Stimulated activated CD4-positive, alpha-beta T cell treated with anti-CD3 and anti-CD28 coated beads, TNF-alpha, amount 100 ng/mL, for 24 hours (primary cell): ENCODE measurements at regions not wholly inside any gene's neighbourhood (a gene's known extent, or its start where the extent isn't known, plus 50 kb on each side); places are given as distances from the start of the nearest gene placed in this dataset.

Experiments
- DNase-seq, 3 experiments: peaks; one replicate each; pipeline ENCODE4 v3.0.0-alpha.2; 2020; ENCODE audit warnings: low read depth in 3 of 3

- no peak for DNase-seq
Measured at GRCh38 chr1:212225416-212225815, 59.8 kb upstream of the PPP2R5A start.

GRCh38 chr1:212225871-212226302 lies 59.3 kb upstream of the PPP2R5A start:
- no peak for DNase-seq

DNA sequence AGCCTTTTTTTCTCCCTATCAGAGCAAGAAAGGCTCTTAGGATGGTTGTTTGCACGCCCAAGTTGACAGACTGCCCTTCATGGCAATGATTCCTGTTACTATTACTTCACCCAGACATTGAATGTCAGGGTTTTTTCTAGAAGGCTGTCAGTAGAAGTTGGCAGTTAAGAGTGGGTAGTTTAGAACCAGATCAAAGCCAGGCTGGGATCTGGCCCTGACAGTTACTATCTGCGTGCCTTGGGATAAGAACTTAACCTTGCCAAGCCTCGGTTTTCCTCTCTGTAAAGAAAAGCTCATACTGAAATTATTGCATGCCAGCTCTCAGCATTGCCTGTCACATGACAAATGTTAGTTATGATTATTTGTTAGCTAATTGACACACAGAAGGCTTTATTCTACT lies 58.7 kb upstream of the PPP2R5A start:
- no peak for DNase-seq

DNA sequence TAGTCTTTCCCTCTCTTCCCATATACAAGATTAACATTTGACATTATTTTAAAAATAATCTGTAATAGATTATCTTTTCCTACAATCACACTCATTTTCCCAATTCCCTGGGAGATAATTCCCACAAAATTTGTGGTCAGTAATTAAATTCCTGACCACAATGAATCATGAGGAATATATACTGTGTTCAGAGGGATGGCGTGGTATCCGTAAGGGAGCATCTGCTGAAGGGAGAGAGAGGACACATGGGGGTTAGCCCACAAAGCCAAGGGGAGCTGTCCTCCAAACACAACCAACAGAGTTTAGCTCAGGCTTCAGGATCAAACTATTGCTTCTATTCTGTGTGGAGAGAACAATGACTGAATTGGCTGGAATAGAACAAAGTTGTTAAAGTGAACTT lies 57.1 kb upstream of the PPP2R5A start:
- no peak for DNase-seq

DNA sequence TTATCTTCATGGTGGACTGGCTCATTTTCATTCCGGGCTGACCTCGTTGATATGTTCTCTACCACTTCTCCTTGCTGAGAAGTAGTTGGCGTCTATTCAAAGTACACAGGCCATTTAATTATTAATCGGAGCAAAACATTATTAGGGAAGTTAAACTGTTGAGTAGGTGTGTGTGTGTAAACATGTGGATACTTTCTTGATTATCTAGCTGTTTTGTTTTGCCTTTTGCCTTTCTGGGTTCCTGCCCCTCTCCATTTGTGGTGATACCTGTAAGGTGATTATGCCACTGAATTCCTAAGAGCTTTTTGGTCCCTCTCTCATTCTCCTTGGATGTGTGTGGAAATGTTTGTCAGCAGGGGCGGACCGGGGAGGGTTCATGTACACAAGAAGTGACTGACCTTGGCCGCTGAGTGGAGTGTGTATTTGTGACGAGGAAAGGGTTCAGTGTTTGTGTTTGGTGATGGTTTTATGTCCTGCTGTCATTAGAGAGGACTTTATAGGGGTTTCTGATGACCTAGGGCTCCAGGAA lies 56.6 kb upstream of the PPP2R5A start:
- DNase-seq: no peak

DNA sequence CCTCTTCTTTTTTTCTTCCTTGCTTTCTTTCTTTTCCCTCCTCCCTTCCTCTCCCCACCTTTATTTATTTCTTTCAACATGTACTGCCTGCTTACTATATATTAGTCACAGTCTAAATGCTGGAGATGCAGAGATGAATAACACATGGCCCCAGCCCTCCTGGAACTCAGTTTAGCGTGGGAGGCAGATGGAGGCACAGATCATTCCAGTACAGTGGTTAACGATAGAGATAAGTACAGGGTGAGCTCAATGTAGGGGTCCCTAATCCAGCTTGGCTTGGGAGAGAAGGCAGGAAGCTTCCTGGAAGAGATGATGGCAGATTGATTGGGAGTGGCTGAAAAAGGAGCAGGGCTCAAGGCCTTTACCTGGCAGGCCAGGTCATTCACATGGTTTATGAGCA lies 55.6 kb upstream of the PPP2R5A start:
- no peak for DNase-seq

GRCh38 chr1:212230329-212230728 lies 54.9 kb upstream of the PPP2R5A start:
- DNase-seq: no peak

- DNase-seq: no peak
Measured at GRCh38 chr1:212231372-212231771, 53.8 kb upstream of the PPP2R5A start.

- no peak for DNase-seq
Measured at GRCh38 chr1:212232090-212232489, 53.1 kb upstream of the PPP2R5A start.

- no peak for DNase-seq
Measured at GRCh38 chr1:212233321-212233720, 51.9 kb upstream of the PPP2R5A start.

GRCh38 chr1:212234431-212235395 lies 50.5 kb upstream of the PPP2R5A start:
- DNase-seq: peak in 2 of 3 experiments; percentile 11 to 21
